ENCODE measurements at regions not wholly inside any gene's neighbourhood (a gene's known extent, or its start where the extent isn't known, plus 50 kb on each side); places are given as distances from the start of the nearest gene placed in this dataset.
"Not testable (repeated sequence)": the region's sequence is repeated elsewhere in the genome, so short reads cannot be mapped to it uniquely, and the experiment has no call there.

DNA sequence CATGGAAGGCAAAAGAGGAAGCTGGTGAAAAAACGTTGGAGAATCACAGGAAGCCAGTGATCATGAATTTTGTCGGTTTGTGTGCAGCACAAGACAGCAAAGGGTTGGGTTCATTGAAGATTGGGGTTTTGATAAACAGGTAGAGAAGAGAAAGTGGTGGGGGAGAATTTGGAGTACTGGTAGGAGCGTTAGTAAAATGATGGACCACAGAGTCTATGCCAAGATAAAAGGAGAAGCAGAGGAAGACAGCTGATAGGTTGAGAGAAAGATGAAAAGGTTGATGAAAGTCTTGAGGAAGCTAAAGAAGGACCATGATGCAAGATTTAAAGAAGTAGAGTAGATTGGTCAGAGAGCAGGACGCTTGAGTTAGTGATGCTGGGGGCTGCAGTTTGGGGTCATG, 156.8 kb upstream of the POU3F1 start:
- no peak for DNase-seq

DNA sequence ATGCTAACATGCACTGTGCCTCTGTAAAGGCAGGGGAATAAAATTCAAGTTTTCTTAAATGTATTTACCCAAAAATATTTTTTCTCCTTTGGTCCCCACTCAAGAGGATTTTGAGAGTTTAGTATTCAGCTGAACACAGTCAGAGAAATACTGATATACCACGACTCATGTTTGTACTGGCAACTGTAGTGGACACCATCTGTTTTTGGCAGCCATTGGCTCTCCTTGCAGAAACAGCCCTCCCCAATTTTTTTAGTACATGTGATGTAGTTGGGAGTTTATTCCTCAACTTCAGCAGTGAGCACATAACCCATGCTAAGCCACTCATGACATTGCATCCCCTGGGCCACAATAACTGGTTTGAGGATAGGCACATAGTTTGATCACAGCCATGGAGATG, 154.8 kb upstream of the POU3F1 start:
- DNase-seq: no peak

DNA sequence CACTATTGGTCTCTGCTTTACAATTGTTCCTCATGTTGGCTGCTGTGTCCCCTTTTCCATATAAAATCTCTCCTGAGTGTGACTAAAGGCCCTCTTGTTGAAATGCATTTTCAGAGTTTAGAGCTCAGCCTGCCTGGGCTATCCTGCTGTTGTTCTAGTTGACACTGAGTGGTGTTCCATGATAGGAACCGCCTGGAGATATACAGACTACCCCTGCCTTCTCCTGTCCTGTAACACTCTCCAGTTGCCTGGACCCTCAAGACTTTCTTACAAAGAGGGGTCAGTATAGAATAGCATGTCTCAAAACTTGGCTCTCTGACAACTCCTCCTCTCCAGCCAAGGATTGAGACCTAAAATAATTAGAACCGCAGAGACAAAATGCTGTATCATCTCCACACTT, 152.0 kb upstream of the POU3F1 start:
- DNase-seq: no peak

DNA sequence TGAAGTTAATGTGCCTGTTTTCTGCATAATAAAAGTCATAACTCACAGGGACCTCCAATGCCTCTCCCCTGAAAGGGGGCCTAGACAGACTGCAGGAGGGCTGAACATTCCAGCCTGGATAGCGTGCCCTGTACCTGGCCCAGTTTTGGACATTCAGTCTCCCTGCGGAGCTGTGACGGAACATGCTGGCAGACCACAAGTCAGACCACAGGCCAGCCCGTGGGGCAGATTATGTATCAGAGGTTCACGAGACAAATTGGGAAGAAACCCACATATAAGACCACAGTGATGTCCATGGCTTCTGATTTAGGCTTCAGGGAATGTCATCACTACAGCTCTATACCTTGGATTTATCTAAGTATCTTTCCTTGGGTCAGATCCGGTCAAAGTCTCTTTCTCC, 151.5 kb upstream of the POU3F1 start:
- DNase-seq: no peak

GRCh38 chr1:38197312-38198061, 150.9 kb upstream of the POU3F1 start:
- no peak for DNase-seq

- peak; percentile 43 for DNase-seq
Measured at GRCh38 chr1:38194472-38194871, 147.9 kb upstream of the POU3F1 start.

- no peak for DNase-seq
Measured at GRCh38 chr1:38193040-38193439, 146.4 kb upstream of the POU3F1 start.

- no peak for DNase-seq
Measured at GRCh38 chr1:38191461-38191860, 144.9 kb upstream of the POU3F1 start.

GRCh38 chr1:38190983-38191382, 144.4 kb upstream of the POU3F1 start:
- DNase-seq: peak; percentile 21

GRCh38 chr1:38187552-38187951, 141.0 kb upstream of the POU3F1 start:
- DNase-seq: no peak

GRCh38 chr1:38186566-38186965, 140.0 kb upstream of the POU3F1 start:
- DNase-seq: no peak

DNA sequence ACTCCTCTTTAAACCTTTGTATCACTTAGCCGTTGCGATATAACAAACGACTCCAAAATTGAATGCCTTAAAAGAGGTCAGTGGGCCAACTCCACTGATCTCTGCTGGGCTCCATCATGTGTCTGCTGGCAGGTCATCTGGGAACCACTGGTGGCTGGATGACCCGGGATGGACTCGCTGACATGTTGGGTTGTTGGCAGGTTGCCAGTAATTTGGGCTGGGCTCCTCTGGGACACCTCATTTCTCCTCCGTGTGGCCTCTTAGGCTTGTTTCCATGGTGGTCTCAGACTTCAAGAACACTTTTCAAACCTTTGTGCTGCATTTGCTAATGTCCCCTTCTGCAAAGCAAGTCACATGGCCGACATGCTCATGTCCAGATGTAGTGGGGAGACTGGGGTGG, 139.3 kb upstream of the POU3F1 start:
- no peak for DNase-seq

- DNase-seq: no peak
Measured at GRCh38 chr1:38183747-38184146, 137.2 kb upstream of the POU3F1 start.

- DNase-seq: no peak
Measured at GRCh38 chr1:38183096-38183495, 136.5 kb upstream of the POU3F1 start.

DNA sequence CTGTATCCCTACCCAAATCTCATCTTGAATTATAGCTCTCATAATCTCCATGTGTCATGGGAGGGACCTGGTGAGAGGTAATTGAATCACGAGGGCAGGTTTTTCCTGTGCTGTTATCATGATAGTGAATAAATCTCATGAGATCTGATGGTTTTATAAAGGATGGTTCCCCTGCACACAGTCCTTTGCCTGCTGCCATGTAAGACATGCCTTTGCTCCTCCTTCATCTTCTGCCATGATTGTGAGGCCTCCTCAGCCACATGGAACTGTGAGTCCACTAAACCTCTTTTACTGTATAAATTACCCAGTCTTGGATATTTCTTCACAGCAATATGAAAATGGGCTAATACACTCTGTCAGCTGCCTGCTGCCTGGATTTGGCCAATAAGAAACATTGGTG, 133.8 kb upstream of the POU3F1 start:
- not testable (repeated sequence) for DNase-seq

DNA sequence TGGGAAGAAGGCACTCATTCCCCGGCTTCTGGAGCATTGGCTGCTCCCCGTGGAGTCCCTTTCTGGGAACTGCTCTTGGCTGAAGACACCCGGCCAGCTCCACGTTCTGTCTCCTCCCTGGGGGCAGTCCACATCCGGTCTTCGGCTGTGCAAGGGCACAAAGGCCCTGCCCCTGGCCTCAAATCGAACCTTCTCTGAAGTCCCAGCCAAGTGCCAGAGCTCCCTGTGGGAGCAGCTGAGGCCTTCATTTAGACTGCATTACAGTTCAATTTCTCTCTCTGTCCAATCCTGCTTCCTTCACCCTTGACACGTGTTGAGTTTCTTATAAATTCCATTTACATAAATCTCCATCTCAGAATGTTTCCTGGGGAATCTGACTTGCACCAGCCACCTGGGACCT, 132.9 kb upstream of the POU3F1 start:
- no peak for DNase-seq

- DNase-seq: no peak
Measured at GRCh38 chr1:38178216-38178615, 131.6 kb upstream of the POU3F1 start.

DNA sequence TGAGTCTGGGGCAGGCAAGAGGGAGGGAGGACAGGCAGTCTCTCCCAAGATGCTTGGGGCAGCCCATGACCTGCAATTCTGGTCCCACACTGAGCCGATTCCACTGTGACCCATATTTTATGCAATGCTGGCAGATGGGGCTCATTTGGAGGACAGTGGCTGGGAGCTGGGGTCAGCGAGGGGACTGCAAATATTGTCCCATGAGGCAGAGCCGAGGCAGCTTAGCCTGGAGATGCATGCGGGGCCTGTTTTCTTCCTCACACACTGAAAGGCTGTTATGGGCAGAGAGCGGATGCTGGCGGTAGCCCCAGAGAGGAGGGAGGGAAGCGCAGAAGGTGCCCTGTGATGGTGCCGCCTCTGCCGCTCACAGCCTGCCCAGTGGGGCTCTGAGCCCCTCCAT, 128.5 kb upstream of the POU3F1 start:
- no peak for DNase-seq

GRCh38 chr1:38173848-38174247, 127.3 kb upstream of the POU3F1 start:
- no peak for DNase-seq

DNA sequence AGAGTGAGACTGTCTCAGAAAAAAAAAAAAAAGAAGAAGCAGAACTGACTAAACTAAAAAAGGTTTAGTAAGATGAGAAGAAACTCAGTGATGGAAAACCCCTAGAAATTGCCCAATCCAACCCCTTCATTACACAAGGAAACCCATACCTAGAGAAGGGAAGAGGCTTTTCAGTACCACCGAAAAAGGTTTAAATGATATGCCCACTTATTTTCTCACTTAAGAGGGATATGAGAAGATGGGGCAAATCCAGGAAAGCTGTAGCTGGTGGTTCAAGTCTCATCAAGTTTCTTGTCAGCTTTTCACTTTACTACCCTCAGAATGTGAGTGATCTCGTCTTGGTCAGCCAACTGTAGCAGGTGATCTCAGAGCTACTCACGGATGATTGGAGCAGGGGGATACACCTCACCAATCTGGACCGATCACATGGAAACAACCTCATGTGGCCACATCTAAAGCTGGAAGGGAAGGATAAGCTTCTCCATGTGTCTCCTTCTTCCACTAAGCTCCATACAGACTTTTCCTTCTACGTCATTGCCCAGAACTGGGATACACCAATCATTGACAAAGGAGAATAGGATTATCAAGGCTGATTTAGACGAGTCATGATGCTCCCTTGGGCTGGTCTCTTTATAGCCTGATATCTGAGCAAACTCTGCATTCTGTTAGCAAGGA, 126.7 kb upstream of the POU3F1 start:
- DNase-seq: no peak

DNA sequence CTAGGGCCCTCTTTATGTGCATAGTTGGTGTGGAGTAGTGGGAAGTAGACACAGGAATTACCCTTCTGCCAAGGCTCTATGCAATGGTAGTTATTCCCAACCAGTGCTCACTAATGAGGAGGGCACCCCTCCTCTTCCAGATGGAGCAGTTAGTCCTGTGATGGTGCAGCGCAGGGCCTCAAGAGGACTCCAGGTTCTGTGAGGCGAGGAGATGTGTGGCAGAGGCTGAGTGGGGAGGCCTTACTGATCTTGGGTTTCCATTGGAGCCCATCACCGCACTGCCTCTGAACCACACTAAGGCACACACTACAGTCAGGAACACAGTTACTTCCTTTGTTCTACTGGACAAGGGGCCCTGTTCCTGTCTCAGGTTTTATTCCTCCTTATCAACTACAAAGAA, 122.5 kb upstream of the POU3F1 start:
- DNase-seq: no peak

GRCh38 chr1:38168365-38168764, 121.8 kb upstream of the POU3F1 start:
- DNase-seq: no peak

DNA sequence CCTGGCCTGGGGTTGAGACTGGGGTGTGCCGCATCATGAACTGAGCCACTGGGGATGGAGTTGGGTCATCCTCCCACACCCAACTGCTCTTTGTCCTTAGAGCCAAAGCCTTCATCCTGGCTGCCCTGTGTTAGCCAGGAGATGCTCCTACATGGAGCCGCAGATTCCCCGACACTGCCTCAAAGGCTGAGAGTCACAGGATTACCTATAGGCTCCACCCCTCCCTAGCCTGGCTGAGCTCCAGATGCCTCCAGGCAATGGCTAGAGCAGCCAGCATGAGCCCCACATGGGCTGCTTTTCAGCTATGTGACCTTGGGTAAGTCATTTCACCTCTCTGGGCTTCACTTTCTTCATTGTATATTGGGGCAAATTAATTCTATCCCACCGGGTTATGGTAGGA, 119.9 kb upstream of the POU3F1 start:
- no peak for DNase-seq

DNA sequence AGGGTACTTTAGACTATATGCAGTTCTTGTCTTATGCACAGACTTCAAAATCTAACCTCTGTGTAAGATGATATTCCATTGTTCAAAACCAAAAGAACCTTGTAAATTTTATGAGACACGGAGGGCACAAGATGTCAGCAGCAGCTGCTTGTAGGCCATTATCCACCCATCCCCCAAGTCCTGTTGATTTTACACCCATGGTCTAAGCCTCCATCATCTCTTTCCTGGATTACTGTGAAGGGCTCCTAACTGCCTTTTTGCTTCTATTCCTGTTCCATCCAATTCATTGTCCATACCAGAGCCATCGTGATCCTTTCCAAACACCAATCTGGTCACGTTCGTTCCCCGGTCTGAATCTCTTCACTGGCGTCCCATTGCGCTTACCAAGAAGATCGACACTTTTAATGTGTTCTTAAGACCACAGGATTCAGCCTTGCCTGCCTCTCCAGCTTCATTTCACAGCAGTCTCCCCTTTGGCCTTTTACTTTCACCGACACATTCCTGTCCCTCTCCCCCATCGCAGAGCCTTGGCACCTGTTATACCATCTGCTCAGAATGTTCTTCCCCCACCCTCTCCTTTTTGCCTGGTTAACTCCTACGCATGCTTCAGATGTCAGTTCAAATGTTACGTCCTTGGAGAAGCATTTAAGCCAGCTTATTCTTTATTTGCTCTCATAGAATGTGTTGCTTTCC, 107.3 kb upstream of the POU3F1 start:
- no peak for DNase-seq

Data from activated effector memory CD4-positive, alpha-beta T cell treated with anti-CD3 and anti-CD28 coated beads, Interleukin-2, amount 50 U/mL, for 16 hours (primary cell).